Lower leg skin (tissue), 3 donors: ENCODE measurements at regions not wholly inside any gene's neighbourhood (a gene's known extent, or its start where the extent isn't known, plus 50 kb on each side); places are given as distances from the start of the nearest gene placed in this dataset.
"Not testable (repeated sequence)": the region's sequence is repeated elsewhere in the genome, so short reads cannot be mapped to it uniquely, and the experiment has no call there.

Experiments used
- CTCF ChIP-seq, 3 donors: fragments of 450-650 bp; IDR thresholded peaks; one replicate each; pipeline ENCODE4 v1.5.1; 2016; ENCODE audit warnings: antibody characterized with exemption in 3 of 3, mild to moderate bottlenecking in 3 of 3, moderate library complexity in 2 of 3
- POLR2A ChIP-seq, 2 donors: fragments of 450-650 bp; IDR thresholded peaks; one replicate each; pipeline ENCODE4 v1.6.1; 2016 to 2017; ENCODE audit warnings: antibody characterized with exemption in 2 of 2, mild to moderate bottlenecking in 1 of 2, moderate library complexity in 1 of 2

- TF ChIP-seq POLR2A, CTCF (IDR thresholded peaks at IDR 0.05): not testable (repeated sequence)
These were observed 94.5 kb upstream of the RAI14 start for GRCh38 chr5:34561581-34561980.
